GM19025 (cell line): ENCODE measurements at regions not wholly inside any gene's neighbourhood (a gene's known extent, or its start where the extent isn't known, plus 50 kb on each side); places are given as distances from the start of the nearest gene placed in this dataset.

Experiments
- ATAC-seq: cut with Tn5 transposase; IDR thresholded peaks from one replicate; pipeline ENCODE4 v1.9.1; 2021; ENCODE audit warnings: mild to moderate bottlenecking, low read depth, moderate library complexity; ENCODE audit not compliant: unreplicated experiment

- ATAC-seq = no peak
Observed at GRCh38 chr6:91780270-91780669, 1193.4 kb upstream of the MAP3K7 start.

- no peak for ATAC-seq
Observed at GRCh38 chr6:91761621-91762020, 1174.7 kb upstream of the MAP3K7 start.

- no peak for ATAC-seq
Observed at GRCh38 chr6:91754691-91755090, 1167.8 kb upstream of the MAP3K7 start.

GRCh38 chr6:91751526-91751925 is 1164.7 kb upstream of the MAP3K7 start:
- ATAC-seq = no peak

- ATAC-seq = no peak
Observed at GRCh38 chr6:91744566-91744965, 1157.7 kb upstream of the MAP3K7 start.

GRCh38 chr6:91743756-91744155 is 1156.9 kb upstream of the MAP3K7 start:
- no peak for ATAC-seq

- ATAC-seq = no peak
Observed at GRCh38 chr6:91731939-91732338, 1145.1 kb upstream of the MAP3K7 start.

- no peak for ATAC-seq
Observed at GRCh38 chr6:91730710-91731109, 1143.8 kb upstream of the MAP3K7 start.

GRCh38 chr6:91720324-91720723 is 1133.5 kb upstream of the MAP3K7 start:
- no peak for ATAC-seq

GRCh38 chr6:91719414-91719813 is 1132.5 kb upstream of the MAP3K7 start:
- ATAC-seq = no peak

- no peak for ATAC-seq
Observed at GRCh38 chr6:91718198-91718597, 1131.3 kb upstream of the MAP3K7 start.

- ATAC-seq = no peak
Observed at GRCh38 chr6:91717094-91717493, 1130.2 kb upstream of the MAP3K7 start.

- no peak for ATAC-seq
Observed at GRCh38 chr6:91716361-91716760, 1129.5 kb upstream of the MAP3K7 start.

- no peak for ATAC-seq
Observed at GRCh38 chr6:91715171-91715805, 1128.4 kb upstream of the MAP3K7 start.

- ATAC-seq = no peak
Observed at GRCh38 chr6:91713911-91714310, 1127.0 kb upstream of the MAP3K7 start.

- ATAC-seq = no peak
Observed at GRCh38 chr6:91711518-91711917, 1124.6 kb upstream of the MAP3K7 start.

GRCh38 chr6:91710342-91710741 is 1123.5 kb upstream of the MAP3K7 start:
- no peak for ATAC-seq

GRCh38 chr6:91708534-91708933 is 1121.7 kb upstream of the MAP3K7 start:
- ATAC-seq = no peak

- ATAC-seq = no peak
Observed at GRCh38 chr6:91705646-91706045, 1118.8 kb upstream of the MAP3K7 start.

- no peak for ATAC-seq
Observed at GRCh38 chr6:91704531-91704930, 1117.7 kb upstream of the MAP3K7 start.

- no peak for ATAC-seq
Observed at GRCh38 chr6:91697010-91697695, 1110.3 kb upstream of the MAP3K7 start.

GRCh38 chr6:91695221-91695620 is 1108.3 kb upstream of the MAP3K7 start:
- ATAC-seq = no peak
